Astrocyte (in vitro differentiated cells and primary cell): ENCODE measurements at regions not wholly inside any gene's neighbourhood (a gene's known extent, or its start where the extent isn't known, plus 50 kb on each side); places are given as distances from the start of the nearest gene placed in this dataset.
"Not testable (repeated sequence)": the region's sequence is repeated elsewhere in the genome, so short reads cannot be mapped to it uniquely, and the experiment has no call there.

Experiments
- DNase-seq: peaks from one replicate; pipeline ENCODE4 v3.0.0-alpha.2; 2010; ENCODE audit warnings: low read depth
- FAIRE-seq: peaks from 2 replicates; lab custom pipeline; 2011; peaks lifted over from hg19 to GRCh38; lab: Jason Lieb, UNC
- H2AFZ ChIP-seq: 2 replicates; pipeline ENCODE4 v1.6.0; 2012; ENCODE audit warnings: low read depth, low read length, inconsistent platforms
- H3K27ac ChIP-seq: 2 replicates; pipeline ENCODE4 v1.5.1; 2011; ENCODE audit warnings: low read depth, low read length, inconsistent platforms
- H3K27me3 ChIP-seq: 2 replicates; pipeline ENCODE4 v1.6.0; 2011; ENCODE audit warnings: low read length, inconsistent platforms; ENCODE audit not compliant: insufficient read depth
- H3K36me3 ChIP-seq: 2 replicates; pipeline ENCODE4 v1.5.1; 2011; ENCODE audit warnings: low read length, inconsistent platforms; ENCODE audit not compliant: insufficient read depth
- H3K4me1 ChIP-seq: 2 replicates; pipeline ENCODE4 v1.5.1; 2011; ENCODE audit warnings: low read length, inconsistent platforms; ENCODE audit not compliant: insufficient read depth
- H3K4me2 ChIP-seq: 2 replicates; pipeline ENCODE4 v1.6.0; 2012; ENCODE audit warnings: low read length, inconsistent platforms
- H3K4me3 ChIP-seq: 2 replicates; pipeline ENCODE4 v1.5.1; 2011; ENCODE audit warnings: low read depth, mild to moderate bottlenecking, low read length, inconsistent platforms; ENCODE audit not compliant: insufficient read depth
- H3K79me2 ChIP-seq: 2 replicates; pipeline ENCODE4 v1.6.0; 2012; ENCODE audit warnings: mild to moderate bottlenecking, low read length, inconsistent platforms; ENCODE audit not compliant: insufficient read depth
- H3K9ac ChIP-seq: 2 replicates; pipeline ENCODE4 v1.6.0; 2012; ENCODE audit warnings: mild to moderate bottlenecking, low read length, inconsistent platforms
- H3K9me3 ChIP-seq: 2 replicates; pipeline ENCODE4 v1.5.1; 2012; ENCODE audit warnings: low read depth, mild to moderate bottlenecking, low read length, inconsistent platforms; ENCODE audit not compliant: insufficient read depth
- H4K20me1 ChIP-seq: 2 replicates; pipeline ENCODE4 v1.6.0; 2012; ENCODE audit warnings: low read length, inconsistent platforms; ENCODE audit not compliant: insufficient read depth
- H3K27ac Mint-ChIP-seq: one replicate; pipeline ENCODE4 v1.8.0; 2021; ENCODE audit warnings: mild to moderate bottlenecking, mixed read lengths; ENCODE audit not compliant: unreplicated experiment
- H3K27me3 Mint-ChIP-seq: one replicate; pipeline ENCODE4 v1.8.0; 2021; ENCODE audit warnings: low read depth, mixed read lengths; ENCODE audit not compliant: unreplicated experiment
- H3K36me3 Mint-ChIP-seq: one replicate; pipeline ENCODE4 v1.8.0; 2021; ENCODE audit warnings: low read depth, mixed read lengths; ENCODE audit not compliant: unreplicated experiment
- H3K4me1 Mint-ChIP-seq: one replicate; pipeline ENCODE4 v1.8.0; 2021; ENCODE audit warnings: low read depth, mixed read lengths; ENCODE audit not compliant: unreplicated experiment
- H3K4me3 Mint-ChIP-seq: one replicate; pipeline ENCODE4 v1.8.0; 2021; ENCODE audit warnings: mild to moderate bottlenecking, moderate library complexity, mixed read lengths; ENCODE audit not compliant: unreplicated experiment
- H3K9me3 Mint-ChIP-seq: one replicate; pipeline ENCODE4 v1.8.0; 2021; ENCODE audit warnings: mild to moderate bottlenecking, mixed read lengths; ENCODE audit not compliant: unreplicated experiment
- EZH2 ChIP-seq: IDR thresholded peaks from 2 replicates; pipeline ENCODE4 v1.6.1; 2012; ENCODE audit warnings: mild to moderate bottlenecking, low read length, inconsistent platforms; ENCODE audit not compliant: insufficient read depth
- TF ChIP-seq, protein P1 (sequence below): IDR thresholded peaks from 2 replicates; pipeline ENCODE4 v1.5.1; 2011; ENCODE audit warnings: low read depth, mild to moderate bottlenecking, inconsistent platforms, low read length, moderate library complexity; ENCODE audit not compliant: insufficient read depth

- not testable (repeated sequence) for H3K4me2 ChIP-seq, H3K27ac ChIP-seq, H3K36me3 ChIP-seq, H3K4me3 ChIP-seq, H3K4me3 Mint-ChIP-seq, H3K79me2 ChIP-seq, H2AFZ ChIP-seq, FAIRE-seq, H3K9me3 ChIP-seq, H3K4me1 Mint-ChIP-seq, H3K27ac Mint-ChIP-seq, H3K9me3 Mint-ChIP-seq, H4K20me1 ChIP-seq, DNase-seq, H3K4me1 ChIP-seq, H3K27me3 ChIP-seq, H3K36me3 Mint-ChIP-seq, H3K9ac ChIP-seq
- peaks cover 17% of the 10 kb centered on the region for H3K27me3 Mint-ChIP-seq
Observed at GRCh38 chr16:29120680-29121079, 135.8 kb downstream of the LAT start.

- peaks cover 30% of the 10 kb centered on the region for H3K27me3 Mint-ChIP-seq
- not testable (repeated sequence) for H3K4me3 Mint-ChIP-seq, H3K9me3 ChIP-seq, H3K9ac ChIP-seq, H3K36me3 Mint-ChIP-seq, H3K36me3 ChIP-seq, H3K79me2 ChIP-seq, DNase-seq, H3K4me2 ChIP-seq, H3K27ac Mint-ChIP-seq, FAIRE-seq, H4K20me1 ChIP-seq, H3K27me3 ChIP-seq, H3K4me1 Mint-ChIP-seq, H3K27ac ChIP-seq, H3K9me3 Mint-ChIP-seq, H2AFZ ChIP-seq, H3K4me3 ChIP-seq
- H3K4me1 ChIP-seq = peaks cover 10% of the 10 kb centered on the region
Observed at GRCh38 chr16:29118301-29118957, 133.6 kb downstream of the LAT start.

- FAIRE-seq = no peak
- peaks cover 30% of the 10 kb centered on the region for H3K27me3 Mint-ChIP-seq
- no peaks in the 10 kb centered on the region for H3K27me3 ChIP-seq
Observed at GRCh38 chr16:29117631-29118030, 132.8 kb downstream of the LAT start.

More at GRCh38 chr16:29117631-29118030, 132.8 kb downstream of the LAT start:
- TF ChIP-seq, protein P1, sequence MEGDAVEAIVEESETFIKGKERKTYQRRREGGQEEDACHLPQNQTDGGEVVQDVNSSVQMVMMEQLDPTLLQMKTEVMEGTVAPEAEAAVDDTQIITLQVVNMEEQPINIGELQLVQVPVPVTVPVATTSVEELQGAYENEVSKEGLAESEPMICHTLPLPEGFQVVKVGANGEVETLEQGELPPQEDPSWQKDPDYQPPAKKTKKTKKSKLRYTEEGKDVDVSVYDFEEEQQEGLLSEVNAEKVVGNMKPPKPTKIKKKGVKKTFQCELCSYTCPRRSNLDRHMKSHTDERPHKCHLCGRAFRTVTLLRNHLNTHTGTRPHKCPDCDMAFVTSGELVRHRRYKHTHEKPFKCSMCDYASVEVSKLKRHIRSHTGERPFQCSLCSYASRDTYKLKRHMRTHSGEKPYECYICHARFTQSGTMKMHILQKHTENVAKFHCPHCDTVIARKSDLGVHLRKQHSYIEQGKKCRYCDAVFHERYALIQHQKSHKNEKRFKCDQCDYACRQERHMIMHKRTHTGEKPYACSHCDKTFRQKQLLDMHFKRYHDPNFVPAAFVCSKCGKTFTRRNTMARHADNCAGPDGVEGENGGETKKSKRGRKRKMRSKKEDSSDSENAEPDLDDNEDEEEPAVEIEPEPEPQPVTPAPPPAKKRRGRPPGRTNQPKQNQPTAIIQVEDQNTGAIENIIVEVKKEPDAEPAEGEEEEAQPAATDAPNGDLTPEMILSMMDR = no peak
- TF ChIP-seq EZH2 = no peak
- no peak overlapping the region for H3K4me2 ChIP-seq
- H4K20me1 ChIP-seq = no peaks in the 10 kb centered on the region
- H3K36me3 ChIP-seq = no peaks in the 10 kb centered on the region
- no peak for DNase-seq
- H3K9ac ChIP-seq = no peak overlapping the region
- no peaks in the 10 kb centered on the region for H3K36me3 Mint-ChIP-seq
- no peaks in the 10 kb centered on the region for H3K9me3 ChIP-seq
- H3K79me2 ChIP-seq = no peaks in the 10 kb centered on the region
- no peak overlapping the region for H3K4me3 Mint-ChIP-seq
- H3K27ac Mint-ChIP-seq = no peak overlapping the region
- H2AFZ ChIP-seq = no peak overlapping the region
- H3K27ac ChIP-seq = no peak overlapping the region
- H3K4me1 Mint-ChIP-seq = peaks cover 2% of the 10 kb centered on the region
- no peak overlapping the region for H3K4me3 ChIP-seq
- no peaks in the 10 kb centered on the region for H3K9me3 Mint-ChIP-seq
- H3K4me1 ChIP-seq = peaks cover 10% of the 10 kb centered on the region
